Gastroesophageal sphincter (tissue), 3 donors: ENCODE measurements at regions not wholly inside any gene's neighbourhood (a gene's known extent, or its start where the extent isn't known, plus 50 kb on each side); places are given as distances from the start of the nearest gene placed in this dataset.

Experiments
- CTCF ChIP-seq, 4 experiments: fragments of 200-600 bp in 2 of 4; fragments of 450-650 bp in 2 of 4; sonication (generic) in 1 of 4; IDR thresholded peaks; one replicate each; pipeline ENCODE4 v1.5.1; 2017 to 2019; ENCODE audit warnings: antibody characterized with exemption in 4 of 4, mild to moderate bottlenecking in 2 of 4, moderate library complexity in 2 of 4
- EP300 ChIP-seq: sonication (generic); formaldehyde crosslinking; IDR thresholded peaks from one replicate; pipeline ENCODE4 v1.6.1; 2017; ENCODE audit warnings: antibody characterized with exemption, mild to moderate bottlenecking
- POLR2A ChIP-seq, 2 donors: fragments of 450-650 bp; IDR thresholded peaks; one replicate each; pipeline ENCODE4 v1.6.1; 2017; ENCODE audit warnings: antibody characterized with exemption in 2 of 2, mild to moderate bottlenecking in 2 of 2, moderate library complexity in 1 of 2
- POLR2AphosphoS5 ChIP-seq: sonication (generic); formaldehyde crosslinking; IDR thresholded peaks from one replicate; pipeline ENCODE4 v1.6.1; 2017; ENCODE audit warnings: antibody characterized with exemption

DNA sequence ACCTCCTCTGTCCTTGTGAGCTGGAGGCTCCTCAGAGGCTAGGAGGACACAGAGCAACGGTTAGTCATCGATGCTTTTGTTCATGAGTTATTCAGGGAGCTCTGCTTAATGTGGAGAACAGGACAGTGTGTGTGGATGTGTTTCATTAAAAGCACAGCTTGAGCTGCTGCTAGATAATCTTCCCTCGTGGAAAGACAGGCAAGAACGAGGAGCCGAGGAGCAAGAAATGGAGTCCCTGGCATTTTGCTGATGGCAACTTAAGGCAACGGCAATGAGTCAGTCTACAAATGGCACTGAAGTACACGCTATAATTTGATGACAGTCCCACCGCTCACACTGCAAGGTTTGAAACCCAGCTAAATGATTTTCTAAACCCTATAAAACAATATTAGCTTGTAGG lies 106.2 kb downstream of the IGLL1 start:
- TF ChIP-seq CTCF (IDR thresholded peaks at IDR 0.05) (no peak), EP300 (no peak), POLR2A (IDR thresholded peaks at IDR 0.05) (no peak), POLR2AphosphoS5 (no peak)
